MCF 10A (cell line): ENCODE measurements at regions not wholly inside any gene's neighbourhood (a gene's known extent, or its start where the extent isn't known, plus 50 kb on each side); places are given as distances from the start of the nearest gene placed in this dataset.
"Not testable (repeated sequence)": the region's sequence is repeated elsewhere in the genome, so short reads cannot be mapped to it uniquely, and the experiment has no call there.

Experiments
- BruUV-seq: library from RNA; stranded (reverse); fragments of 400-500 nt; replicated peaks from 2 replicates; lab custom pipeline; 2021; lab: Mats Ljungman, UMichigan
- CTCF ChIA-PET: fragments of 300-600 bp; sonication (Branson Sonifier 250); formaldehyde crosslinking; extraction: SDS; loops from one replicate; lab custom pipeline; 2021; ENCODE audit warnings: antibody characterized with exemption, inconsistent platforms; lab: Yijun Ruan, JAX
- POLR2A ChIA-PET: fragments of 300-600, 350-650 bp; sonication (Branson Sonifier 250); formaldehyde crosslinking; extraction: SDS; loops from one replicate; lab custom pipeline; 2020; ENCODE audit warnings: antibody characterized with exemption, inconsistent platforms; lab: Yijun Ruan, JAX
- DNase-seq: peaks from one replicate; pipeline ENCODE4 v3.0.0-alpha.2; 2018; ENCODE audit not compliant: unreplicated experiment
- H3K27ac Mint-ChIP-seq: one replicate; pipeline ENCODE4 v1.8.0; 2022; ENCODE audit warnings: mild to moderate bottlenecking, low read depth, mixed read lengths; ENCODE audit not compliant: unreplicated experiment
- H3K27me3 Mint-ChIP-seq: one replicate; pipeline ENCODE4 v1.8.0; 2022; ENCODE audit warnings: mixed read lengths; ENCODE audit not compliant: insufficient read depth, unreplicated experiment
- H3K36me3 Mint-ChIP-seq: one replicate; pipeline ENCODE4 v1.8.0; 2022; ENCODE audit warnings: mild to moderate bottlenecking, moderate library complexity, mixed read lengths; ENCODE audit not compliant: insufficient read depth, unreplicated experiment
- H3K4me1 Mint-ChIP-seq: one replicate; pipeline ENCODE4 v1.8.0; 2022; ENCODE audit warnings: mixed read lengths; ENCODE audit not compliant: insufficient read depth, unreplicated experiment
- H3K4me3 Mint-ChIP-seq: one replicate; pipeline ENCODE4 v1.8.0; 2022; ENCODE audit warnings: mild to moderate bottlenecking, moderate library complexity, mixed read lengths; ENCODE audit not compliant: unreplicated experiment
- H3K9me3 Mint-ChIP-seq: one replicate; pipeline ENCODE4 v1.8.0; 2022; ENCODE audit warnings: mixed read lengths; ENCODE audit not compliant: unreplicated experiment
- CTCF ChIP-seq: fragments of 200-600 bp; IDR thresholded peaks from one replicate; pipeline ENCODE4 v1.8.0; 2022; ENCODE audit warnings: antibody characterized with exemption, mild to moderate bottlenecking; ENCODE audit not compliant: unreplicated experiment
- intact Hi-C: fragments of 100-400 bp; cut with micrococcal nuclease; formaldehyde crosslinking; loops from 2 replicates; pipeline ENCODE4 v1.14.1; 2022

GRCh38 chr14:40685764-40686163 lies 920.9 kb upstream of the LRFN5 start:
- ChIA-PET POLR2A (no interaction called here), CTCF (no interaction called here)
- no peak for TF ChIP-seq CTCF
- Mint-ChIP-seq H3K9me3 (no peaks in the 10 kb centered on the region), H3K4me1 (no peaks in the 10 kb centered on the region), H3K4me3 (no peak overlapping the region), H3K36me3 (no peaks in the 10 kb centered on the region), H3K27me3 (peaks cover 63% of the 10 kb centered on the region), H3K27ac (no peak overlapping the region)
- intact Hi-C loops = no loop called here
- no TSS peak for BruUV-seq
- no peak for DNase-seq

DNA sequence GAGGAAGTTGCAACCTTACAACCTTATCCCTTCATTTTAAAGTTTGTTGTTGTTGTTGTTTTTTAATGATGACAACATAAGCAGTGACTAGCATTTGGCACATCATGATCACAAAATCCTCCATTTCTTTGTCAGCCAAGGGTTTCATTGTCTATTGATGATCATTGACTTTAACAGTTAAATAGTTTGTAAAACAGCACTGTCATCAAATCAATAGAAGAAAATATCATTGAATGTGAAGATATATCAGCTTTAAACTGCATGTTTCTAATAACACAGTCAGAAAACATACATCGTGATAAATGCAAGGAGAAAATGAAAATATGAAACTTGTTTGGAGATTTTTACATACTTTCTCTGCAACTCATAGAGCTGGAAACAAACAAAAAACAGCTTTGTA lies 922.3 kb upstream of the LRFN5 start:
- H3K27ac Mint-ChIP-seq = no peak overlapping the region
- no peaks in the 10 kb centered on the region for H3K9me3 Mint-ChIP-seq
- no peaks in the 10 kb centered on the region for H3K4me1 Mint-ChIP-seq
- POLR2A ChIA-PET = no interaction called here
- peaks cover 65% of the 10 kb centered on the region for H3K27me3 Mint-ChIP-seq
- CTCF ChIA-PET = no interaction called here
- H3K36me3 Mint-ChIP-seq = no peaks in the 10 kb centered on the region
- BruUV-seq = no TSS peak
- TF ChIP-seq CTCF = no peak
- H3K4me3 Mint-ChIP-seq = no peak overlapping the region
- no peak for DNase-seq
- intact Hi-C loops = no loop called here

DNA sequence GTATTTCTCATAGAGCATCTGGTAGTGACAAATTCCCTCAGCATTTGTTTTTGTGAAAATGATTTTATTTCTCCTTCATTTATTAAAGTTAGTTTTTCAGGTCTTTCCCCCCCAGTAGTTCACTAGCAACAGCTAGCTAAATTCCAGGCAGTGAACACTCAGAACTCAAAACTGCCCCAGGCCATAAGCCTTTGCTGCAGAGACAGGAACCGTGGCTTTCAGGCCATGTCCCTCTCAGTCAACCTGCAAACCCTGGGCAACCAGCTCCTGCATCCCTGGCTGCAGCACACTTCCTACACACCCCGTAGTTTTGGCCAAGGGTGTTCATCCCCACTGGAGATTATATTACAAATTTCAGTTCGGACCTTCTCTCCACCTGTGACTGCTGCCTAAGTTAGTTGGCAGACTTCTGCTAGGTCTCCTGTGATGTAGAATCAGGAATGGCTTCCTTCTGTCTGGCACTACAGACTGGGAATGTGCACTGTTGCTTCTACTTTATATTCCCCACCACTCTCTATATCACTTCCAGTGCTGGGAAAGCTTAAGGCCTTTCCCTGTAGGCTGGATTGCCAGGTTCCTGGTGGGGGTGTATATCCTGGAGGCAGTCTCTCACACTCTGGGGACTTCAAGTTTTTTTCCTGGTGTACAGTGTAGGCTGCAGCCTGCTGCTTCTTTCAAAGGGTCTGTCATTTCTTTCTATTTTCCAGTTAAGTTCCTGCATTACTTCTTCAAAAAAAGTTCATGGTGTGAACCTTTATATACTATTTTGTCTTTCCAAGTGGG lies 924.4 kb upstream of the LRFN5 start:
- H3K4me3 Mint-ChIP-seq = no peak overlapping the region
- H3K4me1 Mint-ChIP-seq = no peaks in the 10 kb centered on the region
- BruUV-seq = no TSS peak
- no peak for DNase-seq
- ChIA-PET POLR2A (no interaction called here), CTCF (interaction anchor here (0.7 kb wide), 1 partner anchor 29 kb away, joined by 3 read pairs; no protein-coding TSS in a partner anchor)
- no peak for TF ChIP-seq CTCF
- peaks cover 83% of the 10 kb centered on the region for H3K27me3 Mint-ChIP-seq
- no peak overlapping the region for H3K27ac Mint-ChIP-seq
- intact Hi-C loops = no loop called here
- H3K9me3 Mint-ChIP-seq = no peaks in the 10 kb centered on the region
- no peaks in the 10 kb centered on the region for H3K36me3 Mint-ChIP-seq

GRCh38 chr14:40679256-40679655 lies 927.4 kb upstream of the LRFN5 start:
- H3K27ac Mint-ChIP-seq = no peak overlapping the region
- CTCF ChIA-PET = no interaction called here
- TF ChIP-seq CTCF = no peak
- intact Hi-C loops = no loop called here
- POLR2A ChIA-PET = no interaction called here
- H3K4me3 Mint-ChIP-seq = no peak overlapping the region
- DNase-seq = no peak
- H3K4me1 Mint-ChIP-seq = no peaks in the 10 kb centered on the region
- H3K27me3 Mint-ChIP-seq = peaks cover 88% of the 10 kb centered on the region
- no peaks in the 10 kb centered on the region for H3K9me3 Mint-ChIP-seq
- H3K36me3 Mint-ChIP-seq = no peaks in the 10 kb centered on the region
- no TSS peak for BruUV-seq

- H3K36me3 Mint-ChIP-seq, DNase-seq, BruUV-seq, H3K27ac Mint-ChIP-seq, intact Hi-C loops, H3K4me3 Mint-ChIP-seq, H3K4me1 Mint-ChIP-seq, H3K9me3 Mint-ChIP-seq, CTCF ChIA-PET, POLR2A ChIA-PET: not testable (repeated sequence)
- peaks cover 85% of the 10 kb centered on the region for H3K27me3 Mint-ChIP-seq
Observed at GRCh38 chr14:40677206-40677605, 929.5 kb upstream of the LRFN5 start.
